NCI-H2227 (cell line): ENCODE measurements at regions not wholly inside any gene's neighbourhood (a gene's known extent, or its start where the extent isn't known, plus 50 kb on each side); places are given as distances from the start of the nearest gene placed in this dataset.

Experiments used
- DNase-seq: peaks from one replicate; lab custom pipeline; 2025; ENCODE audit not compliant: unreplicated experiment; lab: John Stamatoyannopoulos, UW

DNA sequence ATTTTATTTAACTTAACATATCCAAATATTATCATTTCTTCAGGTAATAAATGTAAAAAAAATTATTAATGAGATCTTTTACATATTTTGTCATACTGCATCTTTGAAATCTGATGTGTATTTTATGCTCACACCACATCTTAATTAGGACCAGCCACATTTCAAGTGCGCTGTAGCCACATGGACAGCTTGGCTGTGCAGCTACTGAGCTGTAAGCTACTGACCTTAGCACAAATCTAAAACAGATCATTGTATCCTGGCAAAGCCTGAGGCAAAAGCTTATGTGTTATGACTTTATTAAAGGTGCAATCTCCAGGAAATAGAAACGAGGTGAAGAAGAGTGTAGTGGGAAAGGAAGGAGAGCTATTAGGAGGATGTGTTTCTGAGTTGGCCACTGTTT, 126.7 kb upstream of the UBE2E2 start:
- no peak for DNase-seq

DNA sequence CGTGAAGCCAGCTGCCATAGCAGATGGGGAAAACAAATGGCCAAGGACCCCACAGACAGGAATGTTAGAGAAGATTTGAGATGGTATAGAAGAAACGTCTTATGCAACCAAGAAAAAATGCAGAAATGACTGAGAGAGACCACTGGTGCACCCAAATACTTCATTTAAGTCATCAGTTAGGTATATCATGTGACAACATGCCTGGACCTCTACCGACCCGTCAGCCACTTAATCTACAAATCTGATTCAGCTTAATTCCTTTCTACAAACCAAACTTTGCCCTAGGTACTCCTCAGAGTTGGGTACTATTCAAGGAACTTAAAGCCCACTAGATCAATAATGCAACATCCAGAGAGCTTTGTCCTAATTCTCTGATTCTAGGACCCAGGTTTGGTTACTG, 126.0 kb upstream of the UBE2E2 start:
- no peak for DNase-seq

DNA sequence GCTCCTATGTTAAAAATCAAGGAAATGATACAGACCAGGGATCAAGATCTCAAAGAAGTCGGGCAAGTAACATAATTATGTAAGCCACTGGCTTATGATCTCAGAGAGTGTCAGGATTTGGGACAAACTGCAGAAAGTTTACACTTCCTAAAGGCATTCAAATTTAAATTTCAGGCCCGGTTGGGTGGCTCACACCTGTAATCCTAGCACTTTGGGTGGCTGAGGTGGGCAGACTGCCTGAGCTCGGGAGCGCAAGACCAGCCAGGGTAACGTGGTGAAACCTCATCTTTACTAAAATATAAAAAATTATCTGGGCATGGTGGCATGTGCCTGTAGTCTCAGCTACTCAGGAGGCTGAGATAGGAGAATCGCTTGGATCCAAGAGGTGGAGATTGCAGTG, 124.4 kb upstream of the UBE2E2 start:
- DNase-seq: no peak

DNA sequence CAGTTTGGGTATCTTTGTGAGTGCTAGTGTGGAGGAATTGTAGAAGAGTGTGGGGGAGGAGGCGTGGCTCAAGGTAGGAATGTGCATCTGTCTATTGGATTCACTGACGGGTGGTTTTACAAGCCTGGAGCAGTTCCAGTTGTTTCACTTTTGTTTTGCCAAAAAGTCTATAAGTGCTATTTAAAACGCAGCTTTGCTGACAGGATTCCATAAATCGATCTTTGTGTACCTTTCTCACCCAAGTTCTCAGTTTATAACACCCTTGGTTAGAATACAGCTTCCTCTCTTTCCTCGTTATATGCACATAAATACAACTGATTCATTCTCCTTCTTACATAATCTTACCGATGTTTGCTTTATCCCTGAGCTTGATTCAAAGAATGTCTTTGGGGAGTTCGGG, 123.2 kb upstream of the UBE2E2 start:
- no peak for DNase-seq

DNA sequence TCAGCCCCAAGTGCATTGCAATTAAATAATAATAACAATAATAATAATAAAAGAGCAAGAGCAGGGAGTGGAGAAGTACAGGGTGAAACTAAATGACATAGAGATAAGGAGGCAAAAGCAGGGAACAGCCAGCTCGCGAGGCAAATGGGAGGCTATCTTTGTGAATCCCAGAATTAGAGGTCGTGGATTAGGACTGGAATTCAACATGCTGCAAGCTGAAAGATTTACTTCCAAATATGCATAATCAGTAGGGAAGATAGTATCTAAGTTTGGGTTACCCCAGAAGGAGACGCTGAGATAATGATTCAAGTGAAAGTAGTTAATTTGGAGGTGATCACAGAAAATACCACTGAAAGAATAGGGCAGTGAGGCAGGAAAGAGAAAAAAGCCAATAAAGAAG, 119.4 kb upstream of the UBE2E2 start:
- no peak for DNase-seq

DNA sequence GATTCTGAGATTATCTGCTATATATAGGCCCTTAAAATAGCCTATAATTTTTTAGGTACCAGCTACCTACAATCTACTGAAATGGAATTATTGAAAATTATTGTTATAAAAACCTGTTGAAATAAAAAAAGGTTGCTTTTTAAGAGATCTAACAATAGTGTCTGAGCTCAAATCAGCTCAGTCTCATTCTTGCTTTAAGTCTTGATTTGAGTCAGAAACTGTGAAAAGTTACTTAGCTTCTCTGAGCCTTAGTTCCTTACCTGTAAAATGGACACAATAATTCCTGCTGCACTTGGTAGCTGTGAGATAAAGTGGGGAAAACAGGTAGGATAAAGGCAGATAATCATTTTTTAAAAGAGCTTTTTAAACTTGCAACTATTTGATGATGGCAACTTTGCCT, 118.8 kb upstream of the UBE2E2 start:
- no peak for DNase-seq

DNA sequence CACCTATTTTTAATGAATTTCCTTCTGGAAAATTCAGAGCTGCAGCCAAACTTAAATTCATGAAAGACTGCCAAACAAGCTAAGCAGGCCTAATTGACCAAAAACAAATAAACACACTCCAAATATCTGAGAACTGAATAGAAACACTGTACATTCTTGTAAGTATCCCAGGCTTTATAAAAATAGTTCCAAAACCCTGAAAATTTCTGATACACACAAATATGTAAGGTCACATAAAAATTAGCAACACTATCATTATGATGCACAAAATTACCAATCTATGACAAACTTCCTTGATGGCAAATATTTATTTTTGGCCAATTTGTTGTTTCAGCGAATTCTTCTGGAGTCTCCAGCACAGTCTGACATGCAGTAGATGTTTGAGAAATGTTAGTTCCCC, 117.9 kb upstream of the UBE2E2 start:
- DNase-seq: no peak

DNA sequence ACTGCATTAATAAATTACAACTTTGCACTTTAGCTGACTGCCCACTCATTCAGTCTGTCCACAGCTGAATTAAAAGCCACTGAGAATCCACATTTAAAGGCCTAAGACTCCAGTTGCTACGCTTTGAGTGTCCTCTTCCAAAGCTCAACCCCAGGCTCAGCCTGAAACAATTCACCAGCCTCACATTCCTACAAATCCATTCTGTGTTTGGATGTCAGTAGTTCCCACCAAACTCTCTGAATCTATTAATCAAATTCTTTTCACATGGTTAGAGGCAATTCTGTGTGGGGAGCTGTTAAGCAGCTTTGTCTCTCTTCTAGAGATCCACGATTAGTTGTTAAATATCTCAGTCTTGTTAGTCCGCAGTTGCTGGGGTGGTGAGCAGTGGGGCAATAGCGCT, 116.8 kb upstream of the UBE2E2 start:
- DNase-seq: no peak

DNA sequence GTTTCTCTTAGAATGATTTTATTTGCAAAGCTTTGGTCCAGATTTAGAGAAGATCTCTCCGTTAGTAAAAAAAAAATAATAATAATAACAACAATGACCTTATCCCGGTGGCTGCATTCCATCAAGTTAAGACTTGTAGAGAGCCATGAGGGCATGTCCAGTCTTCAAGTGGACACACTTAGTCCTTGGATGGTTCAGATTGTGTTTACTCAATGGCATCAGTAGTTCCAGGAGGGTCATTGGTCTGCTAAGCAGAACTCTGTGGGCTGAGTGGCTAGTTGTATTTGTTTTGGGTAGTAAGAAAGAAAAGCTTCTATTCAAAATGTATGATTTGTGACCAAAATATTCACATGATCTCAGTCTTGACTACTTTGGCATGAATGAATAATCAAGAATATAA, 116.3 kb upstream of the UBE2E2 start:
- DNase-seq: no peak

DNA sequence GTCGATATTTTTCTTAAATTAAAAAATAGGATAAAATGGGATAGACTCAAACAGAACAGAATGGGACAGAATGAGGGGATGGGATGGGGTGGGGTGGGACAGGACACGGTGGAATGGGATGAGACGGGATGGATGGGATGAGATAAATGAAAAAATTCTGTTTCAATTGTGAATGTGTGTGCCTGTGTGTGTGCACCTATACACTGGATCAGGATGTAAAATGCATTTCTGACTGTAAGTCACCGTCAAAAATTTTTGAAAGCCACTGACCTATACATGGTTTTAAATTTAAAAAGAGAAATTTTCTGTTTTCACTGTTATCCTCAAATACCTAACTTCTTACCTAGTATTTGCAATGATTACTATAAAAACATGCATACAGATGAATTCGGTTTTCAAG, 108.7 kb upstream of the UBE2E2 start:
- no peak for DNase-seq

DNA sequence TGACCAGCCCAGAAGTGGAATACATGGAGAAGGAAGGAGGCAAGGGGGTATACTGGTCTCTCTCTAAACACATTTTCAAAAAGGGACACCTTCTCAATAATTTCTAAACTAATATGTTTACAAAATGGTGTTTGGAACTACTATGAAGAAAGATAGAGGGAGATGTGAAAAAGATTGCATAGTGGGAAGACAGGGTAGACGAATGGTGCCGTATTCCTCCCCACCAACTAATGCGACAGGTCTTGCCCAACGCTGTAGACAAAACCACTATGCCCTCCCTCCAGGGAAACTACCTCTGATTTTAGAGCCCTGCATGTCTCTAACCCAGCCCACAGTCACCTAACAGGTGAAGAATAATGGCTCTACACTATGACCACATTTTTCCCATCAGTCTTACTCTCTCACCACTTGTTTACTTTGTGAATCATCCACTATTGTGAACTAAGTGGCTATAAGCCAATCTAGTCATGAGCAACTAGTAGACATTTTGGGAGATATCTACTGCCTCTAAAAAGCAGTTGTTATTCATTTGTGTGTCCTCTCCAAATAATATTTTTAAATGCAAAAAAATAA, 108.2 kb upstream of the UBE2E2 start:
- DNase-seq: no peak

DNA sequence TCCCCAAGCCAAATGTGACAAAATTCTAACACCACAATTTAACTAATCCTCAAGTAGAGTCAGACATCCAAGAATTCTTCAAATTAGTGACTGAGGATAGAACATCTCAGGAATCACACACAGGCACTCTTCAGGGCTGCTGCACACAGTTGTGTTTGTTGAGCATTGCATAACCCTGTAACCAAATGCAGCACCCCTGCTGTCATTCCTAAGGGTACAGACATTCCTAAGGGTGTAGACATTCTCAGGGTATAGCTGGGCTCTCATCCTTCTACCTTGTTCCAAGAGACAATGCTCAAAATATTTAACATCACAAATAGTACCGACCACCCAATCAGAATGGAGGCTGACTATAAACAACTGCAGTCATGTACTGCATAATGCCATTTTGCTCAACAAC, 107.1 kb upstream of the UBE2E2 start:
- DNase-seq: no peak

DNA sequence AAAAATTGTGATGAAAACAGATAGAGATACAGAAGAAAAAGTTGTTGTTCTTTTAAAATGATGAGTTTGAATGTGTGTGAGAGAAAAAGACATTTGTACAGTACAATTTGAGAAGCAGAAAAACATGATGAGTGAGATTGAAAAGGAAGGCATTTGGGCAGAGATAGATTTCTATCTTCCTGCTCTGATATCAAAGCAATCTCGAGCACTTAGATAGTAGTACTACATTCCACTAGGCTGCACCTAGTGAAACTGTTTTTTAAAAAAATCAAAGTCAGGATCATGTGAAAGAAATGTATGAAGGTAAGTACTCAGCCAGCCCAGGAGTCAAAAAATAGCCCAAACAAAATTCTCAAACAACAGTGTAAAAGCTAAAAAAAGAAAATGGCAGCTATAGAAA, 104.1 kb upstream of the UBE2E2 start:
- DNase-seq: no peak

DNA sequence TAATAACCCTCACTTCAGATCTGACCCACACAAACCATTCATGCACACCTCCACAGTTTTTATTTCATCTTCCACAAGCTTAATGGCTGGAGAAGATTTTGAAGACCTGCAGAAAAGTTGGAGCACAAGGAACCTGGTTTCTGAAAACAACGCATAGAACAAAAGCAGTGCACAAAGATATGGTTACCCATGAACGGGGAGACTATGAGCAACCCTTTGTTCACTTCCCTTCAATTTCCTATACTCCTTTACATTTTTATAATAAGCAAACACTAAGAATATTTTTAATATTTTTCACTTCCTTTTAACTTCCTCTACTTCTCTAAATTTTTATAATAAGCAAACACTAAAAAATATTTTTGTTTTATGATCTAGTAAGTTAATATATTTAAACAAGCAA, 103.5 kb upstream of the UBE2E2 start:
- DNase-seq: no peak

DNA sequence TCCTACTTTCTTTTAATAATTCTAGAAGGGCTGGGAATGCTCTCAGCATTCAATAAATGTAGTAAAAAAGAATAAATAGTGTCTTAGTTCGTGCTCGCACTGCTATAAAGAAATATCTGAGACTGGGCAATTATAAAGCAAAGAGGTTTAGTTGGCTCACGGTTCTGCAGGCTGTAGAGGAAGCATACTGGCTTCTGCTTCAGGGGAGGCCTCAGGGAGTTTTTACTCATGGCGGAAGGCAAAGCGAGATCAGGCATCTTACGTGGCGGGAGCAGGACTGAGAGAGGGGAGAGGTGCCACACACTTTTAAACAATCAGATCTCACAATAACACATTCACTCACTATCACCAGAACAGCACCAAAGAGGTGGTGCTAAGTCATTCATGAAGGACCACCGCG, 103.0 kb upstream of the UBE2E2 start:
- DNase-seq: no peak

DNA sequence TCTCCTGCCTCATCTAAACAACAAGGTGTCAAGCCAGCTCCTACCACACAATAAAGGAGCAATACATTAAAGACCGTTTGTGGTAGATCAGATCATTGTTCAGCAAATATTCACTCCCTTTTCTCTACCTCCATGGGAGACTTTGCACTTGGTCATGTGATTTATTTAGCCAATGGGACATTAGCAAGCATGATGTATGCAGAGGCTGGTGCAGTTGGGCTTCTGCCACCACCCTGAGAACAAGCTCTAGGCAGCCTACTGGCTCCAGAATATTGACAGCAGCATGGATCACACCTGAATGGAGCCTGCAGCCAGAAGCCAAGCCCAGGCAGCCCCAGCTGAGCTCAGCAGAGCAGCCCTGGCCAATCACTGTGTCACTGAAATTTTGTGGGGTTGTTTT, 99.4 kb upstream of the UBE2E2 start:
- DNase-seq: no peak

DNA sequence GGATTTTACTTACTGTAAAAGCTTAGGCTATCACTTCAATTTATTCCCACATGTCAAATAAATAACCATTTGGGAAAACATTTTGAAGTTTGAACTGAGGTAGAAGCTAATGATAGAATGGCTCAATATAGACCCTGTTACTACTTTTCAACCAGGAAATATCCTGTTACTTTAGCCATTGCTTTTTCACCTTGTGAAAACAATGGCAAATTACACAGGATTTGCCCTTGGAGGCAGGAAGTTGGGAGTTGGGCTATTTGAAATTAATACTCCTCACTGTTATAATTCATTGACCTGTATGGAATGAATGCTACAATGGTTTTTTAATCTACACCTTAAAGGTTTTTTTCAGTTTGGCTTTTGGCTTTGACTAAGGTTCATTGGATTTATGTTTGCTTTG, 98.1 kb upstream of the UBE2E2 start:
- DNase-seq: no peak

DNA sequence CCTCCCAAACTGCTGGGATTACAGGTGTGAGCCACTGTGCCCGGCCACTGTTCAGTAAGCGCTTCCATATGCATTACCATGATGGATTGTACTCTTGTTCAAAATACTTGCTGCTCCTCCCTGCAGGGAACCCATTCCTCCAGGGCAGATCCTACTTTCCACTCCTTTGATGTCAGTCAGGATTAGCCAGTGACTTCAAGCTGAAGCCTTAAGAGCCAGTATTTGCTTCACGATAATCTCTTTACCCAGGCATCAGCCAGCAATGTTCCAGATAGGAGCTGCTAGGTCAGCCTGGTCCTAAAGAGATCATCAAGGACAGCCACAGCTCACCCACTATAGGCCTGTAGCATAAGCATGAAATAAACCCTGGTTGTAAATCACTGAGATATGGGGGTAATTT, 96.5 kb upstream of the UBE2E2 start:
- no peak for DNase-seq

DNA sequence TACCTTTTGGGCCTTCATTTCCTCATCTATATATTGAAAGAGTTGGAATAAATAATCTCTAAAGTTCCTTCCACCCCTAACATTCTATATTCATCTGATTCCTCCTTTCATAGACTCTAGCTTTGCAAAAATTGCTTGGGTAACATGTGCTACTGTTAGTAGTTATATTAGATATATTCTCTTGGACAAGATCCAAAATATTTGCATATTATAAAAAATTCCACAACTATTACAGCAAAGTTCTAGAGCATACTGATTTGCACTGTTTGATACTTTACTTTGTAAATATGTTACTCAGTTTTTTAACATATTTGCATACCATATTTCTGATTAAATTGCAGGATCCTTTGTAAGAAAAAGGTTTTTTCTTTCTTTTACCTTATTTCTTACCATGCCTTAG, 95.9 kb upstream of the UBE2E2 start:
- DNase-seq: no peak

DNA sequence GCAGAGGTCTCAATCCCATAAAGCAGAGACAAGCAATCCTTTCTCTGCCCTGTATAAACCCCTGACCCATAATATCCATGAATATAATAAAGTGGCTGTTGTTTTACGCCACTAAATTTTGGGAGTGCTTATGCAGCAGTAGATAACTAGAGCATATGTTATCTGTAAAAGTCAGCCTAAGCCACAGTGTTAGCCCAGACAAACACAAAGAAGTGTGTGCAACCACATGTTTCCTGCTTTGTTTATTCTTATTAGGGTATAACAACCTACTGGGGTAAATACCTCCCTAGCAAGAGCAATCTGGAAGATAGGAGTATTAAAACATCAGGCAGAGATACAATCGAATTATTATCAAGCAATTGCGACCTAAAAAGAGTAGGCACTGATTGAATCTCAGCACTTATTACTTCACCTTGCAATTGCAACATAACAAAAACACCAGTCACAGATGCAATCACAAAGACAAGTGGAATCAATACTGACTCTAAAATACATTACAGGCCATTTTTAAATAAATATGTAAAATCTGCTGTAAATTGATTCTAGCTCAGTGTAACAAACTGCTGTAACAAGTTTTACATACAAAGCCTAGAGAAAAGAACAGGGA, 94.6 kb upstream of the UBE2E2 start:
- no peak for DNase-seq

DNA sequence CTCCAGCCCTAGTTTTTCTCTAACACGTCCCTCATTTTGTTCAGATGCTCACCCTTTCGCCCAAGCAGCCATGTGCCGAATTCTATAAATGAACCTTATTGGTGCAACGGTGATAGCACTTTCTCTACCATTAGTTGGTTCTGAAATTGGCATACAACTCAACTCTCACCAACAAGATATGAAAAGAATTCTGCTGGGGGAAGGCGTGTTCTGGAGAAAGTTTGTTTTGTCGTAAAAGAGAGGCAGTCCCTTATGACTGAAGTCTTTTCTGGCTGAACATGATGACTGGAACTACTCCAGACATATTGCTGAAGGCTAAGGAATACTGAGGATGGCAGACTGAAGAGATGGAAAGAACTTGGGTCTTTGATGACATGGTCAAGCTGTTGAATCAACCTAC, 91.8 kb upstream of the UBE2E2 start:
- DNase-seq: no peak

DNA sequence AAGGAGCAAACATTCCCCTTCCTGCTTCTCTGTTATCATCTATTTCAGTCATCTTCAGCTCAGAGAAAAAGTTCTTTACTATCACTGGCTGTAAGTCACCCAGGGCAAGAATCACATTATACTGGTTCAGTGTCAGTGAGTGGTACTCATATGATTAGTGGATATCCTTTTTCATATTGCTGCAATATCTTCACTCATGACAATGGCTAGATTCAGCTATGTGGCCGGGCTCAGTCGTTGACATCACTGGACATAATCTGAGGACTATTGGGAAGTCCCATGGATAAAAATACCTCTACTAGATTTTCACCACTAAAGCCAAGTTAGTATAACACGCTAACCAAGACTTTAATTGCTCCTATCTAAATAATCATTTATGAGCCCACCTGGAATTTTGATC, 91.3 kb upstream of the UBE2E2 start:
- DNase-seq: no peak

DNA sequence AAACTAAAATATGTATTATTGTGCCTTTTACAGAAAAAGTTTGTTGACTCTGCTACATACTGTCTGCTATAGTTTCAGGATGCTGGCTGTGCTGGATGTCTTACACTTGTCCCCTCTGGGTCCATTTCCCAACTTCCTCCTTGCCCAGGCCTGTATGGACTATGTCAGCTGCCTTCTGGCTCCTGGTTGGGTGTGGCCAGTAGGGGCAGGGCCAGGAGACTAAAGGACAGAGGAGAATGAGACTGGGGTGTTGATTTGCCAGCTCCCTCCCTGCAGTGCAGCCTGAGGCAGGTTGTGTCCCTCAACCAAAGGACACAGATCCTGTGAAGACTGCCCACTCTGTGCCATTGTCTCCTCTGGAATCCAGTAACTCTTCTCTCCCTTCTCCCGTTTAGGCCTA, 90.6 kb upstream of the UBE2E2 start:
- DNase-seq: no peak
